Erythroblast (primary cell): ENCODE measurements at regions not wholly inside any gene's neighbourhood (a gene's known extent, or its start where the extent isn't known, plus 50 kb on each side); places are given as distances from the start of the nearest gene placed in this dataset.

Source experiments
- GATA1 ChIP-seq: IDR thresholded peaks from 2 replicates; pipeline ENCODE4 v1.6.1; 2011; ENCODE audit warnings: low read depth, mild to moderate bottlenecking, control low read depth, low read length, moderate library complexity
- POLR2A ChIP-seq: IDR thresholded peaks from 2 replicates; pipeline ENCODE4 v1.6.1; 2011; ENCODE audit warnings: mild to moderate bottlenecking, low read length

DNA sequence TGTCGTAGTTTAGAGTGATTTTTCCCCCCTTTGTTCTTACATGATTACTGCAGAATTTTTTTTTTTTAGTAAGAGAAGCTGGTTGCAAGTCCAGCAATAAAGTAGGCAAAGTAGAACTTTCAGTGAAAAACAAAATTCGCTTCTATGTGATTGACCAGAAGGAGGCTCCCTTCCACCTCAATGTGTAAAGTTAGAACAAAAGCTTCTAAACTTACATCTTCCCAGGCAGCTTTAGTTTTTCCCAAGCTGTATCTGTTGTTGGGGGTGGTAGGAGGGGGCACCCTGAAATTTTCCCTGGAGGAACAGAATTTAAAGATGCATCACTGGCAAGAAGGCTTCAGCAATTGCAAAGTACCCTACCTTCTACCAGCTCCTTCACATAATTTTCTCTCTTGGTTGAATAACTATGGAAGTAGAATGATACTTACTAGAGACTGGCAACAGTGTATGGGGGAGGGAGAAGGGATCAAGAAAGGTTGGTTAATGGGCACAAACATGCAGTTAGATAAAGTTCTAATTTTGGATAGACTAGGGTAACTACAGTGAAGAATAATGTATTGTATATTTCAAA, 87.3 kb upstream of the E2F7 start:
- TF ChIP-seq POLR2A (no peak), GATA1 (no peak)
